ENCODE measurements at regions not wholly inside any gene's neighbourhood (a gene's known extent, or its start where the extent isn't known, plus 50 kb on each side); places are given as distances from the start of the nearest gene placed in this dataset.
A peak's percentile ranks its signal among the peaks of the same experiment; 100 is the strongest.

DNA sequence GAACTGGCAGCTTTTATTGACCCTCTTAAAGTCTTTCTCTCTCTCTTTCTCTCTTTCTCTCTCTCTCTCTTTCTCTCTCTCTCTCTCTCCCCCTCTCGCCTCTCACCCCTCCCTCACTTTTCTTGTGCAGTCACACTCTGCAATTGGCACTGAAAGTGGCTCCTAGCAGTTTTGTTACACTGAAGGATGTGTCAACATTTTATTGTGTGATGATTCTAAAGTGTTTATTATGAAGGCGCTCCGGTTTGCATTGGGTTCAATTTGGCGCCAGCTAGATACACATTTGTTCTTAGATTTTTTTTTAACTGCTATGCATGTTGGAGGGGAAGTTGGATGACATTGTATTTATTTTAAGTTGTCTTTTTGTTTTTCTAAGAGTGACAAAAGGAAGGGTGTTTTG lies 64.0 kb upstream of the CHRM3 start:
- no peak for DNase-seq

- no peak for DNase-seq
Observed at GRCh38 chr1:239321877-239322276, 64.5 kb upstream of the CHRM3 start.

- DNase-seq: no peak
Observed at GRCh38 chr1:239317948-239318347, 68.4 kb upstream of the CHRM3 start.

- no peak for DNase-seq
Observed at GRCh38 chr1:239315631-239316217, 70.6 kb upstream of the CHRM3 start.

DNA sequence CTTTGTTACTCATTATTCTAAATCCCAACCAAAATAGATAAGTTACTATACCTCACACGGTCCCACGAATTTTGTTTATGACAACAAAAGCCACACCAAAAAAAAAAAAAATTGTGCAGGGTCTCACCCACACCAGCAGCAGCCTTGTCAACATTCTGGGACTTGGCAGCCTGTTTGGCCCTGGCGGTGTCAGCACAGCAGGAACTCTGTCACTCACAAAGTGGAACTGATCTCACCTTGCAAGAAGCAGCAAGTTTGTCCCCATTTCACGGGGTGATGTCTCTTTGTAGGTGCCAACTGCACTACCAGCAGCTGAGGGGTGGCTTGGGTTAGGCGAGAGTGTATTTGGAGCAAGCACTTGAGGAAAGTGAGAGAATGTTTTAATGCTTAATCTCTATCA lies 75.0 kb upstream of the CHRM3 start:
- no peak for DNase-seq

DNA sequence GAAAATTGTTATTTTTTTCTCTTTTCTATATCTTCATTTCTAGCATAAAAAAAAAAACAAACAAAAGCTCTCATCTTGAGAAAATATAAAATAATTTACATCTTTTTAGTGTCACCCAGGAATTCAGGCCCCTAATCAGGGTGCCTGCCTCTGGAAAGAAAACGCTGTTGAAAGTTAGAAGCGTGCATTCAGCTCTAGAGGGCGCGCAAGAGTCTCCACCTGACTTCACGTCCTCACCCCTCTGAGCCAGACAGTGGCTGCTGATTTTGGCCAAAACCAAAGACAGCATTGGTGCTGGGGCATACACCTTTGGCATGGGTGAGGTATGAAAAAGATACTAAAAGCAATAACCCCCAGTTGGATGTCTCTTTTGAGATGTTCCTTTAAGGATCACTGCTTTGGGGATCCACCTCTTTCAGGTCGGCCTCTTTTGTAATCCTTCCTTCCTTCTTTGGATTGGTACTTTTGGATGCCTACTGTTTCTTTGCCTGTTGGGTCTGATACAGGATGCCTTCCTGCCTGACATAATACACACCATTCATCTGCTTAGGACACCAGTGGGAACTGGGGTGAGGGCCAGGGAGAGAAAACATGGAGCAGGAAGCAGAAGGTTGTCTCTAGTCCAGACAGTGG lies 77.6 kb upstream of the CHRM3 start:
- peak in 1 of 6 experiments; percentile 5 for DNase-seq

- DNase-seq: no peak
Observed at GRCh38 chr1:239307886-239308285, 78.5 kb upstream of the CHRM3 start.

DNA sequence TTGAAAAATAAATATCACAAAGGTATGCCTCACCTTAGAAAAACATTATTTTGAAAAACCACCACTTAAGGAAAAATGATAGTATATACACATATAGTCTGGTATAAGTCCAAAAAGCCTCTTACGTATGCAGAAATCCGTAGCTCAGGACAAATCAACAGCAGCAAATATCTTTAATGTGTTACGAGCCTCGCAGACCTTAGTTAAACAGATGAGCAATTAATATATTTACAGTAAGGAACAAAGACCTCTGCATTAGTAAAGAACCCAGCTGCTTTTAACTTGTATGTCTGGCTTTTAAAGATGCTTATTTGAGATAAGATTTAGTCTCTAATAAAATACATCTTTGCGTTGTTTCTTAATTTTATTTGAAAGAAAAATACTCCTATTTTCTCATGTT lies 79.9 kb upstream of the CHRM3 start:
- no peak for DNase-seq

GRCh38 chr1:239303289-239303688 lies 83.1 kb upstream of the CHRM3 start:
- no peak for DNase-seq

GRCh38 chr1:239302696-239303095 lies 83.7 kb upstream of the CHRM3 start:
- no peak for DNase-seq

DNA sequence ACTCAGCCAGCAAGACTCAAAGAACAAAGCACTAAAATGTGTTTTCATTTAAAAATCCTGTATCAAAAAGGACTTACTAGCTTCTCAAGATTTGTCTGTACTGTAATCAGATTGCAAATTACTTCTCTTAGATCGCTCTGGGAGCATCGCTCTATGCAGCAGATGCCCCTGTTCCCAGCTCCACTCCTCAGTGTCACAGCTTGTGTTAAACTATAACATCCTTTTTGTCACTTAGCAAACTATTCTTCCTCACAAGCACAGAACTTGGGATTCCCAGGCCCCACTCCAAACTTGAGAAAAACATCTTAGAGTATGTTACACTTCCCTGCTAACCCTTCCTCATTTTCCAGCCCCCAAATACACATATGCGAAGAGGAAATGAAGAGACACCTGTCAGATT lies 85.1 kb upstream of the CHRM3 start:
- no peak for DNase-seq

DNA sequence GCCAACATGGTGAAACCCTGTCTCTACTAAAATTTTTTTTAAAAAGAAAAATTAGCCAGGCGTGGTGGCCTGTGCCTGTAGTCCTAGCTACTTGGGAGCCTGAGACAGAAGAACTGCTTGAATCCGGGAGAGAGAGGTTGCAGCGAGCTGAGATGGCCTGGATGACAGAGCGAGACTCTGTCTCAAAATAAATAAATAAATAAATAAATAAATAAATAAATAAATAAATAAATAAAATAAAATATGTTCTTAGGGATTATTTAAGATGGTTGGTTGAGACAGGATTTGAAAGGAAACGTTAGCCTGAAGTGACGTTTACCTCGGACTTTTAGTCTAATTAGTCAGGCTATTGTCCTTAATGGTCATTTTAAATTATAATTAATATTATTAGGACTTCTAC lies 88.5 kb upstream of the CHRM3 start:
- no peak for DNase-seq

GRCh38 chr1:239293350-239294110 lies 92.8 kb upstream of the CHRM3 start:
- DNase-seq: no peak

DNA sequence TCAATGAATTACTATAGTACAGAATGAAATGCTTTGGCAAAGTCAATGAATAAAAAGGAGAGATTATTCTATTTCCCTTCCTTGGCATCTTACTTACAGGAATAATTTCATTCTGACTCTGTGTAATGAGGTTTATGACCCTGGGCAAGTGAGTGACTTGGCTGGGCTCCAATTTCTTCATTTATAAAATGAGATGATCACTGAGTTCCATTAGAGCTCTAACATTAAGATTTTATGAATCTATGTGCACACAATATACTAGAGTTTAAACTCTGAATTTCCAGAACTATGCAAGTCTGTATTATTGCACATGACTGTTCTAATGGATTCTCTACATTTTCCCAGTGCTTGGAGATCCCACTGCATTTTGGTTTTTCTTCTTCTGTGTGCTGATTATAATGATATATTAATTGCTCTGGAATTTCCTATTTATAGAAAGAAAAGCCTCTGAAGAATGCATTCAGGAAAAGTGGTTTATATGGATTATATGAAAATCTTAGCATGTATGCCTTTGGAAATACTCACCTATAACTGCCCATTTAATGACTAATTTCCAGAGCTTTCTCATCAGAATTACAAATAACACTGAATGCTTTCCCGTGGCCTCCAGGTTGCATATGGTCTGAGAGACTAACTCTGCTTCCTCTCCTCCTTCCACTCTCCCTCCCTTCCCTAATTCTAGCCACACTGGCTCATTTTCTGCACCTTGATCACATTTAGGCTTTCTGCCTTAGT lies 97.4 kb upstream of the CHRM3 start:
- DNase-seq: no peak

DNA sequence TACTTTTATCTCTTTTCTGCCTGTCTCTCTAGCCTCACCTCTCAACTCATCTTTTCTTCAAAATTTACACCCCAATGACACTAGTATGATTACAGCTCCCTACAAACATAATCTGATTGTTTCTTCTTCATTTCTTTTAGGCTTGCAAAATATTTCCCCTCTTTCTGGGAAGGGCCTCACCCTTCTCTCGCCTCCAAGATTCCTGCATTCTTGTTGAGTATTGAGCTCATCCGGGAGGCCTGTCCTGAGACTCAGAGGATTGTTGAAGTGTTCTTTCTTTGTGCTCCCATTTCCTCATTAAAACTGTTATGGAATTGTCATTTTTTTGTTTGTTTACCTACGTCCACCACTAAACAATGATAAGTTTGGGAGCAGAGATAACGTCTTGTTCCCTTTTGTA lies 99.1 kb upstream of the CHRM3 start:
- no peak for DNase-seq

GRCh38 chr1:239283216-239283615 lies 103.2 kb upstream of the CHRM3 start:
- DNase-seq: no peak

DNA sequence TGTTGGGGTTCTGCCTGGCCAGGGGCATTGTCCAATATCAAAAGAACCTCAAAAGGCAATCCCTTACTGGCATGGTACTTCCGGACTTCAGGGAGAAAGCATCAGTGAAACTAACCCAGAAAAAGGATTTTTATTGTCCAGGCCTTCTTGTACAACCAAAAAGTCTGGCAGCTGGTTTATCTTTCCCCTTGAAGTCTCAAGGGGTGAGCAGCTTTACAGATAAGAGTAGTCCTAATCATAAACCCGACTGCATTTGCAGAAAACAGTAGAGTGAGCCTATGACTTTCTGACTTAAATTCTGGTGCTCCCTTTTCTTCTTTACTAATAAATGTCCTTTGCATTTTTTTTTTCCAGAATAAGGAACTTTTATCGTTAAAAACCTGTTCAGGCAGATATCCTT lies 104.0 kb upstream of the CHRM3 start:
- no peak for DNase-seq

DNA sequence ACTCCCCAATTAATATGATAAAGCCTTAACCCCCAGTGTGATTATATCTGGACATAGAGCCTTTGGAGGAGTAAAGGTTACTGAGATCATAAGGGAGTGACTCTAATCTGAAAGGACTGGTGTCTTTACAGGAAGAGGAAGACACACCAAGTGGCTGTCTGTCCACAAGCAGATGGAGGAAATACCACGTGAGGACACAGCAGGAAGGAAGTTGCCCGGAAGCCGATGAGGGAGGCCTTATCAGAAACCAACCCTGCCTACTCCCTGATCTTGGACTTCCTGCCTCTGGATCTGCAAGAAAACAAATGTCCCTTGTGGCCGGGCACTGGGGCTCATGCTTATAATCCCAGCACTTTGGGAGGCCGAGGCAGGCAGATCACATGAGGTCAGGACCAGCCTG lies 110.3 kb upstream of the CHRM3 start:
- DNase-seq: no peak

GRCh38 chr1:239274242-239274830 lies 112.0 kb upstream of the CHRM3 start:
- DNase-seq: no peak

- no peak for DNase-seq
Observed at GRCh38 chr1:239270509-239270908, 115.9 kb upstream of the CHRM3 start.

DNA sequence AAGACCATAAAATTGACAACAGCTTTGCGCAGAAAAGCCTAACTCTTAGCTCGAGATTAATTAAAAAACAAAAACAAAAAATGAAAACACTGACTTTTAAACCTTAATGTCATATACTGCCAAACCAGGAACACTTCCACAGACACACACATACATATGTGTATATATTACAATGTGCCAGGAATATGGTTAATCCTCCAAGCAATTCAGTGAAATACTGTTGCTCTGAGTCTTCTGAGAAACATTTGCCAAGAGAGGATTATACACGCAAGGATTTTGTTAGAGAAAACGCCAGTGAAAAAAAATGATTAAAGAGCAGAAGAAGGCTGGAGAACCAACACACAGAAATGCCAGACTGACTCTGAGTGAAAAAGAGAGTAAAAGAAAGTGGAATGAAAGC lies 116.7 kb upstream of the CHRM3 start:
- no peak for DNase-seq

DNA sequence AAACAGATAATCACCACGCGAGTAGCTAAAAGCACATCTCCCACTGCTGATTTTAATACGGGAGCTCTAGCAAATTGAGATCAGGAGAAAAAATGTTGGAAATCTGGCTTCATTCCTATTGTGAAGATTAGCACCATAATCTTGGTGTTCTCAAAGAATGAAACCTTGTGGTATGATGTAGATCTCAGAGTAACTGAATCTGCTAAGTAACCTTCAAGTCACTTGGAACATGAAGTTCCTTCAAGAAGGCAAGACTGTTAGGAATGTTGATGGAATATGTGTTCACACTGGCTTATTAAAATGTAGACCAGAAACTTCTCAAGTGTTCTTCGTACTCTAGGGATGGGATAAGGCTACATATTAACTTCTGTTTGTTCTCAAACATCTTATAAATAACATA lies 117.4 kb upstream of the CHRM3 start:
- DNase-seq: no peak

- no peak for DNase-seq
Observed at GRCh38 chr1:239268007-239268406, 118.4 kb upstream of the CHRM3 start.
